GM12878 (cell line): ENCODE measurements at regions not wholly inside any gene's neighbourhood (a gene's known extent, or its start where the extent isn't known, plus 50 kb on each side); places are given as distances from the start of the nearest gene placed in this dataset.
"Not testable (repeated sequence)": the region's sequence is repeated elsewhere in the genome, so short reads cannot be mapped to it uniquely, and the experiment has no call there.

Experiments
- ATAC-seq: fragments of 200-7000 bp; cut with Tn5 transposase; 3 replicates; pipeline ENCODE4 v1.9.1; 2020; ENCODE audit warnings: mild to moderate bottlenecking, moderate library complexity
- BruUV-seq: library from RNA; stranded (reverse); fragments of 400-500 nt; replicated peaks from 2 replicates; lab custom pipeline; 2021; lab: Mats Ljungman, UMichigan
- CTCF ChIA-PET: fragments of 300-600 bp; sonication (Branson Sonifier 250); formaldehyde crosslinking; extraction: SDS; loops from one replicate; lab custom pipeline; 2021; ENCODE audit warnings: inconsistent platforms; lab: Yijun Ruan, JAX
- POLR2A ChIA-PET: fragments of 350-600 bp; formaldehyde crosslinking; extraction: SDS; loops from one replicate; lab custom pipeline; 2021; ENCODE audit warnings: inconsistent platforms; lab: Charles Lee
- RAD21 ChIA-PET: fragments of 300-600 bp; sonication (Branson Sonifier 250); formaldehyde crosslinking; loops from one replicate; lab custom pipeline; 2023; ENCODE audit warnings: antibody characterized with exemption; ENCODE audit not compliant: unreplicated experiment; lab: Charles Lee
- SMC1A ChIA-PET: fragments of 300-600 bp; sonication (Branson Sonifier 250); formaldehyde crosslinking; loops from one replicate; lab custom pipeline; 2023; ENCODE audit not compliant: unreplicated experiment, uncharacterized antibody; lab: Charles Lee
- DNase-seq: peaks from one replicate; pipeline ENCODE4 v3.0.0-alpha.2; 2011; ENCODE audit warnings: low read depth, low spot score
- FAIRE-seq: peaks from 3 replicates; lab custom pipeline; 2011; peaks lifted over from hg19 to GRCh38; lab: Jason Lieb, UNC
- H2AFZ ChIP-seq: 2 replicates; pipeline ENCODE4 v1.6.0; 2011; ENCODE audit warnings: low read depth, low read length, control low read depth; ENCODE audit not compliant: control insufficient read depth
- H3K27ac ChIP-seq: 2 replicates; pipeline ENCODE4 v1.5.1; 2011; ENCODE audit warnings: control low read depth; ENCODE audit not compliant: control insufficient read depth, insufficient read depth
- H3K27me3 ChIP-seq, 2 experiments: replicated peaks in 1 of 2; 2 replicates each; pipeline versions ENCODE4 v1.6.0 to v1.6.1; 2011; ENCODE audit warnings: low read length in 1 of 2; ENCODE audit not compliant: control insufficient read depth in 2 of 2, insufficient read depth in 2 of 2
- H3K36me3 ChIP-seq, 2 experiments: 2 replicates each; pipeline ENCODE4 v1.5.1; 2011; ENCODE audit warnings: low read length in 1 of 2; ENCODE audit not compliant: control insufficient read depth in 2 of 2, insufficient read depth in 2 of 2
- H3K4me1 ChIP-seq: 2 replicates; pipeline ENCODE4 v1.6.1; 2011; ENCODE audit warnings: mild to moderate bottlenecking, low read length, moderate library complexity, mixed read lengths; ENCODE audit not compliant: control insufficient read depth, insufficient read depth
- H3K4me2 ChIP-seq: 2 replicates; pipeline ENCODE4 v1.6.0; 2011; ENCODE audit warnings: control low read depth; ENCODE audit not compliant: control insufficient read depth, insufficient read depth
- H3K4me3 ChIP-seq: fragments of 200-600 bp; sonication (generic); 2 replicates; pipeline ENCODE4 v1.5.1; 2016
- H3K79me2 ChIP-seq: 2 replicates; pipeline ENCODE4 v1.6.0; 2011; ENCODE audit warnings: low read length; ENCODE audit not compliant: control insufficient read depth, insufficient read depth
- H3K9ac ChIP-seq: 2 replicates; pipeline ENCODE4 v1.8.0; 2011; ENCODE audit warnings: low read length, control low read depth, mixed read lengths; ENCODE audit not compliant: control insufficient read depth, insufficient read depth
- H3K9me3 ChIP-seq: replicated peaks from 3 replicates; pipeline ENCODE4 v1.5.1; 2011; ENCODE audit warnings: mild to moderate bottlenecking, low read length; ENCODE audit not compliant: control insufficient read depth, insufficient read depth
- H4K20me1 ChIP-seq: 2 replicates; pipeline ENCODE4 v1.6.0; 2011; ENCODE audit not compliant: control insufficient read depth, insufficient read depth
- BACH1 ChIP-seq: fragments of 450-650 bp; IDR thresholded peaks from 2 replicates; pipeline ENCODE4 v1.6.1; 2017; ENCODE audit warnings: mild to moderate bottlenecking, borderline replicate concordance
- BCL11A ChIP-seq: IDR thresholded peaks from 2 replicates; pipeline ENCODE4 v1.6.1; 2011; ENCODE audit warnings: low read depth, low read length
- BRCA1 ChIP-seq: IDR thresholded peaks from 2 replicates; pipeline ENCODE4 v1.6.1; 2011; ENCODE audit warnings: low read depth, low read length, improper control_type of control experiment
- EGR1 ChIP-seq, 2 experiments: IDR thresholded peaks; 1 replicate in 1 of 2; 2 replicates in 1 of 2; pipeline ENCODE4 v1.6.1; 2011 to 2012; ENCODE audit warnings: low read depth in 2 of 2, low read length in 2 of 2, borderline replicate concordance in 1 of 2, mild to moderate bottlenecking in 1 of 2, moderate library complexity in 1 of 2
- EZH2 ChIP-seq: IDR thresholded peaks from 2 replicates; pipeline ENCODE4 v1.6.1; 2012; ENCODE audit warnings: low read depth, mild to moderate bottlenecking, control low read depth, inconsistent platforms, low read length, borderline replicate concordance; ENCODE audit not compliant: control insufficient read depth
- HDGF ChIP-seq: fragments of 450-650 bp; IDR thresholded peaks from 2 replicates; pipeline ENCODE4 v1.6.1; 2016; ENCODE audit warnings: antibody characterized with exemption
- JUNB ChIP-seq: IDR thresholded peaks from 2 replicates; pipeline ENCODE4 v1.6.1; 2016; ENCODE audit warnings: antibody characterized with exemption, mild to moderate bottlenecking
- MYC ChIP-seq: IDR thresholded peaks from 2 replicates; pipeline ENCODE4 v1.6.1; 2011; ENCODE audit warnings: mild to moderate bottlenecking, low read length, moderate library complexity, inconsistent platforms; ENCODE audit not compliant: insufficient read depth, insufficient replicate concordance, insufficient read length, severe bottlenecking
- PAX8 ChIP-seq: fragments of 450-650 bp; IDR thresholded peaks from 2 replicates; pipeline ENCODE4 v1.6.1; 2017; ENCODE audit warnings: mild to moderate bottlenecking, moderate library complexity
- RFX5 ChIP-seq: IDR thresholded peaks from 2 replicates; pipeline ENCODE4 v1.6.1; 2011; ENCODE audit warnings: low read depth, low read length, improper control_type of control experiment
- SMC3 ChIP-seq: IDR thresholded peaks from 2 replicates; pipeline ENCODE4 v1.6.1; 2011; ENCODE audit warnings: low read length, improper control_type of control experiment, borderline replicate concordance
- SUPT20H ChIP-seq: IDR thresholded peaks from 2 replicates; pipeline ENCODE4 v1.6.1; 2011; ENCODE audit warnings: low read depth, mild to moderate bottlenecking, low read length, moderate library complexity, borderline replicate concordance; ENCODE audit not compliant: control insufficient read depth
- SUZ12 ChIP-seq: fragments of 200-600 bp; sonication (generic); IDR thresholded peaks from one replicate; pipeline ENCODE4 v1.6.1; 2018; ENCODE audit warnings: antibody characterized with exemption, mild to moderate bottlenecking; ENCODE audit not compliant: unreplicated experiment
- WGBS: methylation state at CpG from one replicate; pipeline ENCODE4 v1.1.6; 2016; ENCODE audit warnings: low lambda C conversion rate; ENCODE audit not compliant: insufficient replicate concordance, insufficient coverage; ENCODE audit errors: missing lambda C conversion rate; 5-methylcytosine and 5-hydroxymethylcytosine counted together
- in situ Hi-C: fragments of 300-500 bp; cut with MboI; formaldehyde crosslinking; loops from 9 replicates; pipeline ENCODE4 v1.14.3; 2018; ENCODE audit warnings: mixed read lengths
- intact Hi-C: fragments of 100-400 bp; cut with micrococcal nuclease; formaldehyde crosslinking; loops from one replicate; pipeline ENCODE4 v1.14.2; 2022; ENCODE audit not compliant: unreplicated experiment
- TF ChIP-seq, protein P1 (sequence below): fragments of 450-650 bp; IDR thresholded peaks from 2 replicates; pipeline ENCODE4 v1.6.1; 2017; ENCODE audit warnings: borderline replicate concordance

DNA sequence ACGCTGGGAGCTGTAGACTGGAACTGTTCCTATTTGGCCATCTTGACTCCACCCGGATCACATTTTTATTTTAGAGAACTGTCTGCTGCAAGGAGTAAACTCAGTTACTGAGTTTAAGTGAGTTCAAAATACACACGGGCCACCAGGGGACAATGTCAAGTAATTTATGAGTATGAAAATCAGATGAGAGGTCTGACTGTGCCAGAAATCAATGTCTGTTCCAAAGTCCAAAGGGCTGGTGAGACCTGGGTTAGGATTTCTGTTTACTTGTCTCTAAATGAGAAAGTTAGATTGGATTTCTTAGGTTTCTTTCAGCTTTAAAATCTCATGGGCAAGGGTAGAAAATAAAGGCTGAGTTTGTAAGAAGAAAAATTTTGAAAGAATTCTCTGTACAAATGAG is 465.8 kb upstream of the MEIS1 start:
- no peak for DNase-seq
- no peaks in the 10 kb centered on the region for H3K27me3 ChIP-seq
- H3K4me2 ChIP-seq = no peak overlapping the region
- ChIA-PET SMC1A (no interaction called here), CTCF (no interaction called here), RAD21 (no interaction called here), POLR2A (no interaction called here)
- no peaks in the 10 kb centered on the region for H3K9me3 ChIP-seq
- no peaks in the 10 kb centered on the region for H3K79me2 ChIP-seq
- H3K27ac ChIP-seq = no peak overlapping the region
- BruUV-seq = no TSS peak
- no peak overlapping the region for H3K4me3 ChIP-seq
- H2AFZ ChIP-seq = no peak overlapping the region
- no peaks in the 10 kb centered on the region for H3K36me3 ChIP-seq
- no peak for TF ChIP-seq SUPT20H
- no peak for TF ChIP-seq BACH1
- no peak for TF ChIP-seq BRCA1
- no peak for TF ChIP-seq EZH2
- TF ChIP-seq HDGF = no peak
- no peak for TF ChIP-seq BCL11A
- no peak for TF ChIP-seq EGR1 (IDR thresholded peaks at IDR 0.05; ENCODE audit: borderline replicate concordance in 1 of 2, low read depth in 2 of 2, low read length in 2 of 2)
- no peak for TF ChIP-seq JUNB
- TF ChIP-seq PAX8 = no peak
- no peak for TF ChIP-seq RFX5
- no peak for TF ChIP-seq SUZ12
- no peak for TF ChIP-seq SMC3
- TF ChIP-seq MYC = no peak
- TF ChIP-seq, protein P1, sequence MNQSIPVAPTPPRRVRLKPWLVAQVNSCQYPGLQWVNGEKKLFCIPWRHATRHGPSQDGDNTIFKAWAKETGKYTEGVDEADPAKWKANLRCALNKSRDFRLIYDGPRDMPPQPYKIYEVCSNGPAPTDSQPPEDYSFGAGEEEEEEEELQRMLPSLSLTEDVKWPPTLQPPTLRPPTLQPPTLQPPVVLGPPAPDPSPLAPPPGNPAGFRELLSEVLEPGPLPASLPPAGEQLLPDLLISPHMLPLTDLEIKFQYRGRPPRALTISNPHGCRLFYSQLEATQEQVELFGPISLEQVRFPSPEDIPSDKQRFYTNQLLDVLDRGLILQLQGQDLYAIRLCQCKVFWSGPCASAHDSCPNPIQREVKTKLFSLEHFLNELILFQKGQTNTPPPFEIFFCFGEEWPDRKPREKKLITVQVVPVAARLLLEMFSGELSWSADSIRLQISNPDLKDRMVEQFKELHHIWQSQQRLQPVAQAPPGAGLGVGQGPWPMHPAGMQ = no peak
- H3K4me1 ChIP-seq = no peaks in the 10 kb centered on the region
- intact Hi-C loops = no loop called here
- H3K9ac ChIP-seq = no peak overlapping the region
- 50% methylated on average over 3 of the region's 3 CpGs for WGBS
- no peak for FAIRE-seq
- no peak for ATAC-seq
- in situ Hi-C loops = no loop called here
- no peaks in the 10 kb centered on the region for H4K20me1 ChIP-seq

DNA sequence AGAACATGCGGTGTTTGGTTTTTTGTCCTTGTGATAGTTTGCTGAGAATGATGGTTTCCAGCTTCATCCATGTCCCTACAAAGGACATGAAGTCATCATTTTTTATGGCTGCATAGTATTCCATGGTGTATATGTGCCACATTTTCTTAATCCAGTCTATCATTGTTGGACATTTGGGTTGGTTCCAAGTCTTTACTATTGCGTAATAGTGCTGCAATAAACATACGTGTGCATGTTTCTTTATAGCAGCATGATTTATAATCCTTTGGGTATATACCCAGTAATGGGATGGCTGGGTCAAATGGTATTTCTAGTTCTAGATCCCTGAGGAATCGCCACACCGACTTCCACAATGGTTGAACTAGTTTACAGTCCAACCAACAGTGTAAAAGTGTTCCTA is 471.6 kb upstream of the MEIS1 start:
- ATAC-seq, FAIRE-seq, RAD21 ChIA-PET, DNase-seq, in situ Hi-C loops, H4K20me1 ChIP-seq, intact Hi-C loops, H3K9me3 ChIP-seq, H3K27ac ChIP-seq, H3K27me3 ChIP-seq, H2AFZ ChIP-seq, H3K79me2 ChIP-seq, H3K36me3 ChIP-seq, SMC1A ChIA-PET, H3K4me3 ChIP-seq, BruUV-seq, H3K9ac ChIP-seq, H3K4me2 ChIP-seq, CTCF ChIA-PET, POLR2A ChIA-PET, H3K4me1 ChIP-seq: not testable (repeated sequence)
- 46% methylated on average over 4 of the region's 5 CpGs for WGBS
